GM12872 (cell line): ENCODE measurements at regions not wholly inside any gene's neighbourhood (a gene's known extent, or its start where the extent isn't known, plus 50 kb on each side); places are given as distances from the start of the nearest gene placed in this dataset.

Source experiments
- CTCF ChIP-seq: IDR thresholded peaks from 3 replicates; pipeline ENCODE4 v1.5.1; 2011; ENCODE audit warnings: low read depth, mild to moderate bottlenecking, low read length, moderate library complexity; ENCODE audit not compliant: insufficient read depth

- no peak for TF ChIP-seq CTCF
Observed at GRCh38 chr21:24450119-24450518, 1157.2 kb downstream of the MRPL39 start.

DNA sequence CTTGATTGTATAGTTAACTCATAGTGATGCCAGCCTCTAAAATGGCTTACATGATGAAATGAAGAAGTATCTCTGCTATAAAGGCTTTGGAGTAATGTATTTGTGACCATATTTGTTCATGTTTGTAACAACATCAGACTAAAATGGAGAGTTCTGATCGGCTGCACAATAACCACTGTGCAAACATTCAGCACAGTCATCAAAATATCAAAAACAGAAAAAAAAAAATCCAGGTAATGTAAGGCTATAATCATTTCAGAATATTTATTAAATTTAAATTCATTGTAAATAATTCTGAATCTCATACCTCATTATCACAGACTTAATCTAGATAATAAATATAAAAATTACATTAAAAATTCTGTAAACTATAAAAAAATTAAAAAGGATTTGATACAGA lies 1161.8 kb downstream of the MRPL39 start:
- no peak for TF ChIP-seq CTCF

GRCh38 chr21:24444736-24445135 lies 1162.5 kb downstream of the MRPL39 start:
- no peak for TF ChIP-seq CTCF

GRCh38 chr21:24436236-24436635 lies 1171.0 kb downstream of the MRPL39 start:
- TF ChIP-seq CTCF: no peak

DNA sequence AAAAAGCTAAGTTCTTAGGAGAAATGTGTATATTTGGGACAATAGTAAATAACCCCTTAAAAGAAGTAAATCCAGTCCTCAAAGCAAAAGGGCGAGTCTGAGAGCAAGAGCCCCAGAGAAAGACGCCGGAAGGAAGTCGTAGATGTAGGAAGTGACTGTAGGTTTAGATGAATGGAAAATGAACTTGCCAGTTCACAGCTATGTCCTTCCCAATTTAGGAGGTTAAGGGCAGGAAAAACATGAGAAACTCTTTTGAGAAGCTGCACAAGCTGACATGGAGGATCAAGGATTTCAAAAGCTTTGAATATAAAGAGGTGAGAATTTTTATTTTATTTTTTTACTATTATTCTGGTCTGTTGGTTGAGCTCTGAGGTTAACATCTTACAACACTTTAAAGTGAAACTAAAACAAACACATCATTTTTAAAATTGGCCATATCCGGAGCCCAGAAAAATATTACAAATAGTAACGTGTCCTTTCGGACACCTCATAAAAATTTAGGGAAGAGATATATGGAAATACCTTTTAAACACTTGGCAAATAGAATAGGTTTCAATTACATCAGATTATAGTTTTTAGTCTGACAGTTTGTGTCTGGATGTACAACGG lies 1178.6 kb downstream of the MRPL39 start:
- no peak for TF ChIP-seq CTCF

GRCh38 chr21:24424776-24425175 lies 1182.5 kb downstream of the MRPL39 start:
- no peak for TF ChIP-seq CTCF

DNA sequence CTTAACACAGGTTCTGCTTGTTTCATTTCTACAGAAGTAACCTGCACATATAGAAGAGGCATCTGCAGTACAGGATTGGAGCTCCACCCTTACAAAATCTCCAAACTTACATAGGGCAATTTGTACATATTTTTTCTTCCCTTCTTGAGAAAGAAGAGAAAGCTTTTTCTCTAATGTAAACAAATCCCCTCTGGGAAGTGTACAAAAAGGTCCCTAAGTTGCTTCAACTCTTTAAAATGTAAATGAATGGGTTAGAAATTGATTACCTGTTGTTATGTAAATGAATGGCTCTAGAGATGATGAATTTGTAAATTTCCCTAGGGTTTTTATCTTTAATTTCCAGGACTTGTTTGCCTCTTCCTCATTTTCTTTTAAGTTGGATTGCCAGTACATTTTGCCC lies 1183.7 kb downstream of the MRPL39 start:
- no peak for TF ChIP-seq CTCF
